SK-N-SH treated with all-trans-retinoic acid at 6 μM for 48 hours (cell line): ENCODE measurements at regions not wholly inside any gene's neighbourhood (a gene's known extent, or its start where the extent isn't known, plus 50 kb on each side); places are given as distances from the start of the nearest gene placed in this dataset.
"Not testable (repeated sequence)": the region's sequence is repeated elsewhere in the genome, so short reads cannot be mapped to it uniquely, and the experiment has no call there.

ENCODE experiments used
- BACH2 ChIP-seq: fragments of 250-450 bp; sonication (Bioruptor Pico); IDR thresholded peaks from 2 replicates; pipeline ENCODE4 v1.9.0; 2021; ENCODE audit warnings: mild to moderate bottlenecking, borderline replicate concordance
- CREB5 ChIP-seq: fragments of 250-450 bp; sonication (Bioruptor Pico); IDR thresholded peaks from 2 replicates; pipeline ENCODE4 v1.5.1; 2020; ENCODE audit warnings: low read depth, mild to moderate bottlenecking, moderate library complexity
- GLIS3 ChIP-seq: fragments of 250-450 bp; sonication (Bioruptor Pico); IDR thresholded peaks from 2 replicates; pipeline ENCODE4 v1.5.0; 2020; ENCODE audit warnings: mild to moderate bottlenecking, moderate library complexity
- ISL1 ChIP-seq: fragments of 250-450 bp; sonication (Bioruptor Pico); IDR thresholded peaks from 2 replicates; pipeline ENCODE4 v2.1.2; 2022; ENCODE audit warnings: mild to moderate bottlenecking, moderate library complexity
- POU6F1 ChIP-seq: fragments of 250-450 bp; sonication (Bioruptor Pico); IDR thresholded peaks from 2 replicates; pipeline ENCODE4 v1.8.0; 2021; ENCODE audit warnings: low read depth, mild to moderate bottlenecking, moderate library complexity, borderline replicate concordance
- RARB ChIP-seq: fragments of 250-450 bp; sonication (Bioruptor Pico); IDR thresholded peaks from 2 replicates; pipeline ENCODE4 v1.8.0; 2021; ENCODE audit warnings: mild to moderate bottlenecking, moderate library complexity
- TOX ChIP-seq: fragments of 250-450 bp; sonication (Bioruptor Pico); IDR thresholded peaks from 2 replicates; pipeline ENCODE4 v1.8.0; 2021; ENCODE audit warnings: mild to moderate bottlenecking, moderate library complexity, borderline replicate concordance
- ZFP3 ChIP-seq: fragments of 250-450 bp; sonication (Bioruptor Pico); IDR thresholded peaks from 2 replicates; pipeline ENCODE4 v1.5.0; 2020; ENCODE audit warnings: mild to moderate bottlenecking, moderate library complexity
- ZFP30 ChIP-seq: fragments of 450-650 bp; formaldehyde crosslinking; IDR thresholded peaks from 2 replicates; pipeline ENCODE4 v1.5.0; 2022; ENCODE audit warnings: mild to moderate bottlenecking, moderate library complexity
- ZNF565 ChIP-seq: fragments of 450-650 bp; formaldehyde crosslinking; conservative IDR thresholded peaks from 2 replicates; pipeline ENCODE4 v1.5.0; 2020; ENCODE audit warnings: low read depth, mild to moderate bottlenecking, moderate library complexity
- ZNF70 ChIP-seq: fragments of 450-650 bp; formaldehyde crosslinking; IDR thresholded peaks from 2 replicates; pipeline ENCODE4 v1.5.0; 2020; ENCODE audit warnings: mild to moderate bottlenecking, moderate library complexity

- not testable (repeated sequence) for TF ChIP-seq GLIS3; ISL1; CREB5 (CRISPR knock-in tag); ZNF70 (CRISPR knock-in tag); ZFP3 (CRISPR knock-in tag); RARB; TOX (CRISPR knock-in tag); POU6F1 (CRISPR knock-in tag); ZFP30; ZNF565 (CRISPR knock-in tag); BACH2 (CRISPR knock-in tag)
Measured at GRCh38 chr14:19159003-19159625, 191.9 kb downstream of the POTEM start.
